H9 (cell line): ENCODE measurements at regions not wholly inside any gene's neighbourhood (a gene's known extent, or its start where the extent isn't known, plus 50 kb on each side); places are given as distances from the start of the nearest gene placed in this dataset.

Experiments
- DNase-seq: peaks from one replicate; pipeline ENCODE4 v3.0.0-alpha.2; 2017
- H2AFZ ChIP-seq: one replicate; pipeline ENCODE4 v1.6.1; 2013; ENCODE audit warnings: mild to moderate bottlenecking, low read length, control low read depth, moderate library complexity
- H2AK5ac ChIP-seq: 2 replicates; pipeline ENCODE4 v1.6.1; 2013; ENCODE audit warnings: low read length, control low read depth, mixed read lengths; ENCODE audit not compliant: insufficient read length
- H2BK120ac ChIP-seq: one replicate; pipeline ENCODE4 v1.6.1; 2013; ENCODE audit warnings: low read depth, mild to moderate bottlenecking, low read length, control low read depth, inconsistent platforms; ENCODE audit not compliant: poor library complexity, severe bottlenecking
- H2BK12ac ChIP-seq: 2 replicates; pipeline ENCODE4 v1.6.1; 2013; ENCODE audit warnings: low read length, control low read depth, mixed read lengths, low read depth; ENCODE audit not compliant: insufficient read length
- H2BK15ac ChIP-seq: 2 replicates; pipeline ENCODE4 v1.6.1; 2013; ENCODE audit warnings: low read depth, low read length, control low read depth
- H2BK20ac ChIP-seq: one replicate; pipeline ENCODE4 v1.6.1; 2013; ENCODE audit warnings: low read depth, mild to moderate bottlenecking, low read length, control low read depth, inconsistent platforms; ENCODE audit not compliant: poor library complexity, severe bottlenecking
- H2BK5ac ChIP-seq: 2 replicates; pipeline ENCODE4 v1.6.1; 2013; ENCODE audit warnings: low read length, control low read depth, mixed read lengths; ENCODE audit not compliant: insufficient read length
- H3K14ac ChIP-seq: 2 replicates; pipeline ENCODE4 v1.6.1; 2013; ENCODE audit warnings: low read length, control low read depth; ENCODE audit not compliant: insufficient read depth
- H3K18ac ChIP-seq: 2 replicates; pipeline ENCODE4 v1.6.1; 2013; ENCODE audit warnings: low read depth, mild to moderate bottlenecking, mixed read lengths, low read length, control low read depth; ENCODE audit not compliant: insufficient read length
- H3K23ac ChIP-seq: 2 replicates; pipeline ENCODE4 v1.6.1; 2013; ENCODE audit warnings: low read length, control low read depth, mixed read lengths, low read depth; ENCODE audit not compliant: insufficient read length
- H3K23me2 ChIP-seq: 2 replicates; pipeline ENCODE4 v1.6.1; 2013; ENCODE audit warnings: low read depth, mild to moderate bottlenecking, mixed read lengths, low read length, control low read depth; ENCODE audit not compliant: insufficient read length, poor library complexity, severe bottlenecking
- H3K27ac ChIP-seq: 2 replicates; pipeline ENCODE4 v1.5.1; 2013; ENCODE audit warnings: low read length, control low read depth, mixed read lengths, low read depth; ENCODE audit not compliant: insufficient read length
- H3K27me3 ChIP-seq: 2 replicates; pipeline ENCODE4 v1.6.1; 2013; ENCODE audit warnings: low read length, control low read depth, inconsistent platforms; ENCODE audit not compliant: insufficient read depth
- H3K4ac ChIP-seq: 2 replicates; pipeline ENCODE4 v1.6.1; 2013; ENCODE audit warnings: low read depth, mild to moderate bottlenecking, control low read depth, inconsistent platforms, low read length, moderate library complexity
- H3K4me1 ChIP-seq: 2 replicates; pipeline ENCODE4 v1.6.1; 2013; ENCODE audit warnings: low read length, control low read depth, inconsistent platforms; ENCODE audit not compliant: insufficient read depth
- H3K4me2 ChIP-seq: 2 replicates; pipeline ENCODE4 v1.6.1; 2013; ENCODE audit warnings: low read length, control low read depth, mixed read lengths; ENCODE audit not compliant: insufficient read length, insufficient read depth
- H3K56ac ChIP-seq: 2 replicates; pipeline ENCODE4 v1.6.1; 2013; ENCODE audit warnings: low read depth, mild to moderate bottlenecking, mixed read lengths, low read length, control low read depth; ENCODE audit not compliant: insufficient read length
- H3K79me1 ChIP-seq: 2 replicates; pipeline ENCODE4 v1.6.1; 2013; ENCODE audit warnings: low read depth, mild to moderate bottlenecking, moderate library complexity, low read length, control low read depth, inconsistent platforms; ENCODE audit not compliant: insufficient read depth, poor library complexity, severe bottlenecking
- H3K79me2 ChIP-seq: 2 replicates; pipeline ENCODE4 v1.6.1; 2013; ENCODE audit warnings: low read length, control low read depth, inconsistent platforms; ENCODE audit not compliant: insufficient read depth
- H3K9ac ChIP-seq: 2 replicates; pipeline ENCODE4 v1.6.1; 2013; ENCODE audit warnings: low read length, control low read depth, mixed read lengths; ENCODE audit not compliant: insufficient read length; ENCODE audit errors: extremely low read depth
- H3K9me3 ChIP-seq: one replicate; pipeline ENCODE4 v1.6.1; 2013; ENCODE audit warnings: low read depth, low read length, inconsistent platforms; ENCODE audit not compliant: control insufficient read depth
- H3T11ph ChIP-seq: one replicate; pipeline ENCODE4 v1.6.1; 2013; ENCODE audit warnings: mild to moderate bottlenecking, low read length, control low read depth, inconsistent platforms
- H4K20me1 ChIP-seq: one replicate; pipeline ENCODE4 v1.6.1; 2013; ENCODE audit not compliant: control insufficient read depth, insufficient read length, insufficient read depth
- H4K5ac ChIP-seq: 2 replicates; pipeline ENCODE4 v1.6.1; 2013; ENCODE audit warnings: low read depth, mild to moderate bottlenecking, mixed read lengths, low read length, control low read depth; ENCODE audit not compliant: insufficient read length
- H4K8ac ChIP-seq: replicated peaks from 2 replicates; pipeline ENCODE4 v1.6.1; 2013; ENCODE audit warnings: low read length, control low read depth, mixed read lengths, low read depth; ENCODE audit not compliant: insufficient read length
- H4K91ac ChIP-seq: 2 replicates; pipeline ENCODE4 v1.6.1; 2013; ENCODE audit warnings: low read depth, mild to moderate bottlenecking, moderate library complexity, mixed read lengths, low read length, control low read depth; ENCODE audit not compliant: insufficient read length
- H3K27ac Mint-ChIP-seq, 3 experiments: 2 replicates in 2 of 3; 3 replicates in 1 of 3; pipeline ENCODE4 v1.8.0; 2020 to 2021; ENCODE audit warnings: mixed read lengths in 3 of 3, mild to moderate bottlenecking in 1 of 3, moderate library complexity in 1 of 3
- H3K27me3 Mint-ChIP-seq: 2 replicates; pipeline ENCODE4 v1.8.0; 2021; ENCODE audit warnings: low read depth, mild to moderate bottlenecking, moderate library complexity, mixed read lengths
- H3K36me3 Mint-ChIP-seq, 3 experiments: 2 replicates in 2 of 3; 3 replicates in 1 of 3; pipeline ENCODE4 v1.8.0; 2020 to 2021; ENCODE audit warnings: low read depth in 3 of 3, mixed read lengths in 3 of 3; ENCODE audit not compliant: insufficient read depth in 1 of 3
- H3K4me1 Mint-ChIP-seq, 2 experiments: 2 replicates each; pipeline ENCODE4 v1.8.0; 2020; ENCODE audit warnings: mixed read lengths in 2 of 2
- H3K4me3 Mint-ChIP-seq, 2 experiments: 2 replicates in 1 of 2; 3 replicates in 1 of 2; pipeline ENCODE4 v1.8.0; 2020 to 2021; ENCODE audit warnings: mild to moderate bottlenecking in 2 of 2, mixed read lengths in 2 of 2, moderate library complexity in 1 of 2
- H3K9me3 Mint-ChIP-seq, 2 experiments: 2 replicates in 1 of 2; 3 replicates in 1 of 2; pipeline ENCODE4 v1.8.0; 2020; ENCODE audit warnings: mild to moderate bottlenecking in 2 of 2, mixed read lengths in 2 of 2, moderate library complexity in 1 of 2
- CTCF ChIP-seq: fragments of 200-600 bp; sonication (generic); conservative IDR thresholded peaks from 3 replicates; pipeline ENCODE4 v1.8.0; 2021; ENCODE audit warnings: antibody characterized with exemption, mild to moderate bottlenecking
- WGBS: extraction: QIAGEN DNeasy Blood & Tissue Kit; methylation state at CpG from one replicate; pipeline ENCODE4 v1.1.7; 2013; ENCODE audit warnings: missing lambda C conversion rate, low lambda C conversion rate, mixed read lengths; ENCODE audit not compliant: insufficient read length; ENCODE audit errors: extremely low coverage; 5-methylcytosine and 5-hydroxymethylcytosine counted together

- Histone ChIP-seq H3K79me1 (no peaks in the 10 kb centered on the region), H3K9ac (no peak overlapping the region), H3K27me3 (no peaks in the 10 kb centered on the region), H3K4me2 (no peak overlapping the region), H4K5ac (no peak overlapping the region), H2AK5ac (no peak overlapping the region), H2BK5ac (no peak overlapping the region), H2BK120ac (no peak overlapping the region), H3K23ac (no peak overlapping the region), H2BK12ac (no peak overlapping the region), H3K14ac (no peak overlapping the region), H3K27ac (no peak overlapping the region), H3K18ac (no peak overlapping the region), H4K20me1 (no peaks in the 10 kb centered on the region), H2AFZ (no peak overlapping the region), H4K8ac (no peak overlapping the region), H3K23me2 (no peaks in the 10 kb centered on the region), H4K91ac (no peak overlapping the region), H3T11ph (no peak overlapping the region), H2BK15ac (no peak overlapping the region), H3K4me1 (no peaks in the 10 kb centered on the region), H2BK20ac (no peak overlapping the region), H3K56ac (no peak overlapping the region), H3K9me3 (no peaks in the 10 kb centered on the region), H3K4ac (no peak overlapping the region), H3K79me2 (no peaks in the 10 kb centered on the region)
- Mint-ChIP-seq H3K36me3 (no peaks in the 10 kb centered on the region), H3K4me3 (no peak overlapping the region), H3K4me1 (peaks cover 2 to 4% of the 10 kb centered on the region in 2 experiments; a peak in 3 of 4 replicates), H3K9me3 (no peaks in the 10 kb centered on the region), H3K27ac (no peak overlapping the region), H3K27me3 (0 out of 2 replicates have a peak, but pooled peaks cover 5% of the 10 kb centered on the region)
- TF ChIP-seq CTCF: no peak
- WGBS: no CpG with 5 or more reads among the region's 3 CpGs
- no peak for DNase-seq
Observed at GRCh38 chr7:47147213-47147631, 434.7 kb downstream of the TNS3 start.
